Fibroblast of skin of right quadriceps (primary cell): ENCODE measurements at regions not wholly inside any gene's neighbourhood (a gene's known extent, or its start where the extent isn't known, plus 50 kb on each side); places are given as distances from the start of the nearest gene placed in this dataset.

Source experiments
- DNase-seq: peaks from one replicate; pipeline ENCODE4 v3.0.0-alpha.2; 2013

- DNase-seq = no peak
Observed at GRCh38 chr22:49449811-49450446, 377.7 kb downstream of the BRD1 start.

DNA sequence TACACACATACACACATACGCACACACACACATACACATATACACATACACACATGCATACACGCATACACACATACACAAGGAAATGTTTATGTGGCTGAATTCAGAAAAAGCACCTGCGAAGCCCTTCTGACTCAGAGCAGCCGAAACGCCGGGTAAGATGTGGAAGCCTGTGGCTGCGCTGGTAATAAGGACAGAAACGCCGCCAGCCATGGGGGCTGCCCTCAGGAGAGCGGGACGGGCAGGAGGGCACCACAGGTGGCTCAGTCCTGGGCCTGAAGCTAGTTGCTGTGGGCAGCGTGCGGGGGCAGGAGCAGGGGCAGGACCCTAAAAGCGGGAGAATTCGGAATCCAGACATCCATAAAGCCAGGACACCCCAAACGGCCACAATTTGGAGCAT lies 378.3 kb downstream of the BRD1 start:
- DNase-seq = no peak

DNA sequence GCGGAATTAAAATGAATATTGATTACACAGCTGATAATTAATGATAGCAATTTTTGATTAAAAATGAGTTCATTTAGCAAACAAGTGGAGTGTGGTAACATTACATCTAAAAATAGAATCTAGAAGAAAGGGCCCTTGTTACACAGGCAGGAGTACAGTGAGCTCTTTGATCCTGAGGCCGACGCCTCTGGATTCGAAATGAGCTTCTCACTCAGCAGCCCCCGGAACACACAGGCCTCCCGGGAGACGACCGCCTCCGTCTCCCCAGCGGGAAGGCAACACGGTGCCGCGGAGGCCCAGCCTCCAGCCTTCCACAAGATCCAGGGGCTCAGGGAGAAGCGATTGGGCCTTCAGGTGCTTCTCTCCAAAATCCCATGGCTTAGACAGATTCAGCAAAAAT lies 379.1 kb downstream of the BRD1 start:
- DNase-seq = no peak

GRCh38 chr22:49447837-49448236 lies 379.8 kb downstream of the BRD1 start:
- DNase-seq = no peak

- DNase-seq = no peak
Observed at GRCh38 chr22:49446759-49447710, 380.6 kb downstream of the BRD1 start.

DNA sequence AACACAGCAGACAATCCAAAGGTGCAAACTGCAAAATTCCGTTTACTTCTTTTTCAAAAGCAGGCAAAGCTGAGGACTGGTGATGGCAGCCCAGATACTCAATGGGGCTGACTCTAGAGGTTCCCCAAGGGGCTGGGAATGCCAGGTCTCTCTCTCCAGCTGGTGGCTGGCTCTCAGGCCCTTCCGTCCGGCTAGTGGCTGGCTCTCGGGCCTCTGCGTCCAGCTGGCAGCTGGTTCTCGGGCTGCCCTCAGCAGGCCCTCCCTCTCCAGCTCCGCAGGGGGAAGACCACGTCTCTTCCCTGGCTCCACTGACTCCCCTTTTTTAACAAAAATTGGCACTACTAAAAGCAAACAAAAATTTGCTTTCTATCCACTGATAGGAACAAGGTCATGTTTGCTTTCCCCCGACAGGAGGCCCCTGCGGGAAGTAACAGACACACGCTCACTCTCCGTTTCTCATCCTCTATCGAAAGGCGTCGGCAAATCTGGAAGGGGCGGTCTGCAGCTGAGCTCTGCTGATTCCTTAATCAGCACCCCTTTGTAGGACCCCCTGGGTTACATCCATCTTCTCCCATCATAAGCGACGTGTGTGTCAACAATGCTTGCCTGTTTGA lies 381.4 kb downstream of the BRD1 start:
- DNase-seq = no peak

DNA sequence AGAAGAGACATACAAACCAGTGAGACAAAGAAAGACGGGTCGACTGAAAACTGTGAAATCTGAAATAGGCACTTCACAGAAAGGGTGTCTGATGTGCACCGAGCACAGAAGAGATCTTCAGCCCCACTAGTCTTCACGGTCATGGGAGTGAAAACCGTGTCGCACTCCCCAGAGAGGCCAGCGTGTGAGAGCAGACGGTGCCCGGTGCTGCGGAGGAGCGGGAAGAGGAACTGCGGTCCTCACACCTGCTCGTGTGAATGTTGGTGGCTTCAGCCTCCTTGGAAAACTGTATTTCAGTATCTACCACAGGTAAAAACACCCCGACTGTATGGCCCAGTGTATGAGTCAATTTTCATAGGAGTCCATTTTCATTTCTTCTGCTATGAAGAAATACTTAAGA lies 382.9 kb downstream of the BRD1 start:
- no peak for DNase-seq

DNA sequence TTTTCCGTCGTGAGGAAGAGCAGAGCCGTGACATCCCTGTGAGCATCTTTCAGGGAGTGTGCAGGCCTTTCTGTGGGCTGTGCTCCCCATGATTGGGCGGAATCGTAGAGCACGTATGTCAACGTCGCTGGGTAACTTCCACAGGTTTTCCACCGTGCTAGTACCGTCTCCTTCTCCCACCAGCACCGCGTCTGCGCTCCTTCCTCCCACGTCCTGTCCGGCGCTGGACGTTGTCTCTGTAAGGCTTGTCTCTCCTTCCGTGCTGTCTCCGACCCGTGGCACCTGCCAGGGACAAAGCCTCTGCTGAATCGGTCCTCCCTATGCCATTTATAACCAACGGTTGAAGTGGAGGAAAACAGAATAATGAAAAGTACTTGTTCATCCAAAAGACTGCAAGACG lies 386.7 kb downstream of the BRD1 start:
- DNase-seq = no peak

DNA sequence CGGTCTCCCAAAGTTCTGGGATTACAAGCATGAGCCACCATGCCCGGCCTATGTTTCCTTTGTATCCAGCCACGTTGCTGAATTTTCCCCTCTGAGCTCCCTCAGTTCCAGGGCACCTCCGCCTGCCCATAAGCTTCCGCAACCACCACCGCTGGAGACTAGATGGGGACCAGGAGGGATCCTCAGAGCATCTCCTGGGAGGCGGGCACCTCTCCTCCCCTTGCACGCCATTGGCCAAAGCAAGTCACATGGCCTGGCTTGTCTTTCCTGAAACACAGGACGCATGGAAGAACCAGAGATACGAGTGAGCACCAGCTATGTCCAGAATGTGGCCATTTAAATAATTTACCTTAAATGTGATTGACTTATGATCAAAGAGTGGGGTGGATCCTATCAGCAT lies 388.3 kb downstream of the BRD1 start:
- no peak for DNase-seq

- no peak for DNase-seq
Observed at GRCh38 chr22:49437956-49438355, 389.7 kb downstream of the BRD1 start.

DNA sequence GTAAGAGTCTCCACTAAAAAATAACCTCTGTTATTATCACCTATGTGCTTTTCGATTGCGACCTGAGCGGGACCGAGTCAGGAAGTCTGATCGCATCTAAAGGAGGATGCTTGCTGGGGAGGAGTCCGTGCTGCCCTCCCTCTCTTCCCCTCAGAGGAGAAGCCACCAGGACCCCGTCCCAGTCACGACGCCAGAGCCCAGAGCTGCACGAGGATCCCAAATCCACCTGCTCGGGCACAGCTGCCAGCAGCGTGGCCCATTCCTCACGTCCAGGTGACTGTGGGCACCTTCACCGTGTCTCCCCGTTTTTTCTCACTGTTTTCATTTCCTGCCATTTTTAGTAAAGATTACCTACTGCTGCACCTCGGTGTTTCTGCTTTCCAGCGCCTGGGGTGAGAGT lies 390.3 kb downstream of the BRD1 start:
- DNase-seq = no peak

GRCh38 chr22:49436056-49436455 lies 391.6 kb downstream of the BRD1 start:
- DNase-seq = no peak

DNA sequence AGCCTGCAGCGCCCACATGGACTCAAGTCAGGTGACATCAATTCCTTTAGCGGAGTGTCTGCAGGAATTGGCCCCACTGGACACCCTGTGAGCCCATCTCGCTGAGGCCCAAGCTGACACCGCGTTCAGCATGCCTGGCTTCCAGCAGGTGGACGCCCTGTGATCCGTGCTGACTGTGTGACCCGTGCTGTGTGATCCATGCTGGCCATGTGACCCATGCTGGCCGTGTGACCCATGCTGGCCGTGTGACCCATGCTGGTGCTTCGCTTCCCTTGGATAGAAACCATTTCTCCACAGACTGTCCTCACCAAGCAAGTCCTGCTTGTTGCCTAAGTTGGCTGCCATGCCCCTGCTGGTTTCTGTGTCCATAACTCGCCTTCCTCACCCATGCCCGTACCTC lies 392.1 kb downstream of the BRD1 start:
- DNase-seq = no peak

DNA sequence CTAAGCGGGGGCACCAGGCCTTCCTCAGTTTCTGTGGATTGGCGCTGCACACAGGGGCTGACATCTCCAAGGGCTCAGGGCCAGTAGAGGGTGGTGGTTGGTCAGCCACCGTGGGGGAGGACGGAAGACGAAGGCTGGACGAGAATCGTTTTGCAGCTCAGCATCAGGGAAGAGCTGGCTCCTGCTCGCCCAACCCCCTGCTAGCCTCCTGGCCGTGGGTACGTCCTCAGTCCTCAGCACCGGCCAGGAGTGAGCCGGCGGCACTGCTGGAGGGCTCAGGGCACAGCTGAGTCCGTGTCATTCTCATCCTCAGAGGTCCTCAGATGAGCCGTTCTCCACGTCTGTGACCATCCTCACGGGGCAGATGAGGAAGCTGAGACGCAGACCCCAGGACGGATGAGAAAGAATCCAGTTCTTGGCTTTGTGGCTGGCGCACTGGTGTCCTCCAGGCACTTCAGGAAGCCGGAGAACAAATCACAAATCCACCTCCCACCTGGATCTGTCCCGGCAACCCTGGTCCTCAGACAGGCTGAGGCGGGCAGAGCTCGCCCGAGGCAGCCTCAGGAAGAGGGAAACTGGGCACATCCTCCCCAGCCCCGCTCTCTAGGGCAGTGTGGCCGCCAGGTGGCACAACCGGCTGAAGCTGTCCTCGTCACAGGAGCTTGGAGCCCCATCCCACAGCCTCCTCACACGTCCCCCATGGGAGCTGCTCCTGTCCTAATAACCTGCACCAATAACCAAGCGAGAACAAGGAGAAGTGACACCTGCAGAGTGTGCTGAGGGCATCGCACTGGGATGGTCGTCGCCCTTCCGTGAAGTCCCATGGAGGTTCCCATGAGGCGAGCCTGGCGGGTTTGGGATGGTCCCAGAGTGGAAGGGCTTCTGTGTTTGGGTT lies 393.7 kb downstream of the BRD1 start:
- DNase-seq = no peak

- no peak for DNase-seq
Observed at GRCh38 chr22:49432897-49433443, 394.7 kb downstream of the BRD1 start.

DNA sequence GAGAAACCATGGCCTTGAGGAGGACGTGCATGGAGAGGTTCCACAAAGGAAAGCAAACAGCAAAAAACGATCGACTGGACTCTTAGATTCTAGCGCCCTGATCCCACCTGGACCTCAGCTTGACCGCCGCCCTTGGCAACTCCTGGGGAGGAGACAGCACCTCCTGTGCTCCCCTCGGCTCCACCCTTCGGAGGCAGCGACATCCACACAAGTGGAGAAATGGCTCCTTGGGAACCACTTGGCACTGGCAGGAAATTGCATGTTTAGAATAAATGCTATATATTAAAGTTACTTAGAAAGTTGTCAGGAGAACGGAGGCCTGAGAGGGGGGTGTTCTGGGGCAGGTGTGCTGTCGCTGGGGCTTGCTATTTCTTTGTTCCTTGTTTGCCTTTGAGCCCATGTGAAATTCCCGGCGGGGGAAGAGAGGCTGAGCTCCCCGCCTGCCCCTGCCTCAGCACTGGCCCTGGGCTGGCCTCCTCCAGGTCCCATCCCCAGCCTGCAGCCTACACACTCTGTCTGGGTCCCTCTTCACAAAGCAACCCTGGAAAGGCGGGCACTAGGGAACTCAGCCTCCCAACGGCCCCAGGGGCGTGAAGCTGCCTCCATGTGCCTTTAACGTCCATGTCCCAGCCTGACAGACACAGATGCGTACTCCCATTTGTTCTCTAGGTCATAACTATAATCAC lies 395.3 kb downstream of the BRD1 start:
- no peak for DNase-seq

DNA sequence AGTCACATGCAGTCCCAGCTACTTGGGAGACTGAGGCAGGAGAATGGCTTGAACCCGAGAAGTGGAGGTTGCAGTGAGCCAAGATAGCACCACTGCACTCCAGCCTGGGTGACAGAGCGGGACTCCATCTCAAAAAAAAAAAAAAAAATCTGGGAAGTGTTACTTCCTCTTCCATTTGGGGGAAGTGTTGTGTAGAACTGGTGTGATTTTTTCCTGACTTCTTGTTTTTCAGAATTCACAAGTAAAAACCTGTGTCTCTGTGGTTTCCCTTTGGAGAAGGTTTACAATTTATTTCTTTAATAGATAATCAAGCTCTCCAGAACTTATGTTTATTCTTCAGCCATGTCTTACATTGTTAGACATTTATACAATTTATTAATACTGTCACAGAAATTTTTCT lies 396.1 kb downstream of the BRD1 start:
- no peak for DNase-seq

GRCh38 chr22:49429066-49429465 lies 398.6 kb downstream of the BRD1 start:
- DNase-seq = no peak

DNA sequence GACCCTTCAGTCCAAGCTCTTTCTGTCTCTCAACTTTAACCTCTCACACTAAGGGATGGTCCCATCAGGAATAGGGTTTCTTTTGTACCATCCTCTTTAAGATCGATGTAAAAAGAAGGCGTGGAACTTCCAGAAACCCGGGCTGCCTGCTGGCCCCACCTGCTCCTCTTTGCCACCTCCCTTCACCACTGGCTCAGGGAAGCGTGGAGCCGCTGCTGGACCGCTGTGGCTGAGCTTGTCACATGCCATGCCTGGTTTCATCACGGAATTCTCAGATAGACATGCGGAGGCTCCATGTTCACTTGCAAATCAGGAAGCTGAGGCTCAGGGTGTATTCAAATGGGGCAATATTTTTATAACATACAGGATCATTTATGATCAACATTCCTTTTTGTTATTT lies 399.7 kb downstream of the BRD1 start:
- DNase-seq = no peak

GRCh38 chr22:49427341-49427740 lies 400.3 kb downstream of the BRD1 start:
- DNase-seq = no peak

DNA sequence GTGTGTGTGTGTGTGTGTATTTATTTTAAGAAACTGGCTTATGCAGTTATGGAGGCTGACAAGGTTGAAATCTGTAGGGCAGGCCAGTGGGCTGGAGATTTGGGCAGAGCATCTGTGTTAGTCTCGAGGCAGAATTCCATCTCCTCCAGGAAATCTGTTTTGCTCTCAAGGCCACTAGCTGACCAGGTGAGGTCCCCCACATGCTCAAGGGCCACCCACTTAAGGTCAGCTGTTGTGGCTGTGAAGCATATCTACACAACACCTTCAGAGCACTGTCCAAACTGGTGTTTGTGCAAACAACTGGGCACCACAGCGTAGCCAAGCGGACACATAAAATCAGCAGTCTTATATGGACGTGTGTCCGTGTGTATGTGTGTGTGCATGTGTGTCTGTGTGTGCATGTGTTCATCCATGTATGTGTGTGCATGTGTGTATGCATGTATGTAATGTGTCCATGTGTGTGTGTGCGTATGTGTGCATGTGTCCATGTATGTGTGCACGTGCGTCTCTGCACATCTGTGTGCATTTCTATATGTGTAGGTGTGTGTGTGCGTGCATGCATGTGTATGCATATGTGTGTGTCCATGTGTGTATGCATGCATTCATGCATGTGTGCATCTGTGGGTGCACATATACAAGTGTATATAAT lies 400.9 kb downstream of the BRD1 start:
- DNase-seq = no peak

GRCh38 chr22:49426098-49426497 lies 401.6 kb downstream of the BRD1 start:
- no peak for DNase-seq
